Heart right ventricle (tissue), 16 donors: ENCODE measurements at regions not wholly inside any gene's neighbourhood (a gene's known extent, or its start where the extent isn't known, plus 50 kb on each side); places are given as distances from the start of the nearest gene placed in this dataset.

Experiments used
- ATAC-seq, 8 donors: fragments of 200-7000 bp; cut with Tn5 transposase; one replicate each; pipeline ENCODE4 v1.9.1; 2020; ENCODE audit warnings: mild to moderate bottlenecking in 8 of 8, moderate library complexity in 8 of 8, moderate number of reproducible peaks in 1 of 8
- DNase-seq, 2 donors: peaks; one replicate each; pipeline ENCODE4 v3.0.0-alpha.2; 2020
- H3K27ac ChIP-seq, 10 donors: fragments of 200-600 bp; sonication (generic) in 2 of 10; one replicate each; pipeline versions ENCODE4 v1.5.0 to v1.8.0; 2020 to 2022; ENCODE audit warnings: mild to moderate bottlenecking in 3 of 10
- H3K27me3 ChIP-seq, 7 donors: fragments of 200-600 bp; one replicate each; pipeline ENCODE4 v1.8.0; 2021 to 2022; ENCODE audit warnings: mild to moderate bottlenecking in 2 of 7
- H3K36me3 ChIP-seq, 9 donors: fragments of 200-600 bp; sonication (generic) in 1 of 9; one replicate each; pipeline versions ENCODE4 v1.5.0 to v1.8.0; 2020 to 2022; ENCODE audit warnings: mild to moderate bottlenecking in 2 of 9
- H3K4me1 ChIP-seq, 9 donors: fragments of 200-600 bp; sonication (generic) in 1 of 9; one replicate each; pipeline versions ENCODE4 v1.5.0 to v1.8.0; 2020 to 2022; ENCODE audit warnings: mild to moderate bottlenecking in 4 of 9
- H3K4me3 ChIP-seq, 10 donors: fragments of 200-600 bp; sonication (generic) in 2 of 10; one replicate each; pipeline versions ENCODE4 v1.5.0 to v1.8.0; 2020 to 2022; ENCODE audit warnings: mild to moderate bottlenecking in 7 of 10, moderate library complexity in 2 of 10
- H3K9me3 ChIP-seq, 11 donors: fragments of 200-600 bp in 10 of 11; sonication (generic) in 2 of 11; one replicate each; pipeline versions ENCODE4 v1.5.0 to v1.8.0; 2013 to 2022; ENCODE audit warnings: mild to moderate bottlenecking in 2 of 11, control low read depth in 1 of 11, moderate library complexity in 1 of 11
- WGBS, 2 donors: extraction: QIAGEN DNeasy Blood & Tissue Kit; methylation state at CpG; one replicate each; pipeline ENCODE4 v1.1.7; 2013; ENCODE audit warnings: inconsistent platforms in 1 of 2; 5-methylcytosine and 5-hydroxymethylcytosine counted together
- intact Hi-C, 10 donors: fragments of 100-400 bp; cut with DNase I; formaldehyde crosslinking; loops; one replicate each; pipeline versions ENCODE4 v1.11.1 to v1.14.2; 2022
- TF ChIP-seq, protein P1 (sequence below), 9 donors: fragments of 200-600 bp; sonication (generic) in 2 of 9; IDR thresholded peaks; one replicate each; pipeline versions ENCODE4 v1.5.0 to v1.8.0; 2021 to 2022; ENCODE audit warnings: antibody characterized with exemption in 9 of 9, mild to moderate bottlenecking in 5 of 9, moderate library complexity in 1 of 9
- donor health status: Arrhythmogenic right ventricular cardiomyopathy.
- donor health status: ischemic (EF 13 %, LVEDD 7.1; RV severe dilation, severe dysfunction).
- donor health status: healthy with polysubstance abuse.
- donor health status: DM: no; HTN: yes; CAD: no.
- donor health status: DM: no; HTN: no; CAD: no.
- donor health status: ischemic (EF 25% LVEDD 6.9; RV normal size, moderate dysfunction).
- donor health status: ischemic (EF 25% LVEDD 5.7; RV mildly dilated, moderate dysfunction).
- donor health status: healthy.
- donor health status: DM: yes; HTN: yes; CAD: no.
- donor health status: Ischemic cardiomyopathy.
- donor health status: ischemic (EF 35%, LVEDD 5.7; RV mildly dilated, moderate dysfunction).
- donor health status: nonischemic (EF 11% LVEDD 7.7; RV severe dilation, severe dysfunction).
- donor health status: DM: yes; HTN: yes; CAD: no.
- donor health status: PGD.
- donor health status: ischemic (EF 29% LVEDD 5.4; RV normal size, mild dysfunction).
- donor health status: nonischemic (EF 23%, LVEDD 6.1; RV moderate dilation, normal function).

DNA sequence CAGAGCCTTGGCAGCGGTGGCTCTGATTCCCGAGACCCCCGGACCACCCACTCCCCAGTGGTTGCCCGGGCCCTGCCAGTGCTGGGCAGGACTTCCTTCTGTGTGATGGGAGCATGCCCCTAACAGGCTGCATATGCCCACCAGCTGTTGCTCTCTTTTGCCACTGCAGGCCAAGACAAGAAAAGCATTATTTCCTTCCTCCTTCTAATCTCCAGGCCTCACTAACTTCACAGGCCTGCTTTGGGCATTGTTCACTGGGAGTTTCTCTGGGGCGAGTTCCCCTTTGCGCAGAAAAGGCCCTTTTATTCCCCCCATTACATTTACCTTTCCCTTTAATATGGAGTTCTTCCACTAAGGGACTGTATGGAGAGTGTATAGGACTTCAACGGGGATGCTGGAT is 249.1 kb upstream of the SIX2 start:
- DNase-seq (no peak), ATAC-seq (peak in 1 of 8 donors; percentile 13)
- Histone ChIP-seq H3K4me1 (peaks cover 0 to 34% (median 8%) of the 10 kb centered on the region in 9 donors), H3K36me3 (no peaks in the 10 kb centered on the region), H3K9me3 (no peaks in the 10 kb centered on the region), H3K27ac (peak overlapping the region in 1 of 10 donors; percentile 43), H3K27me3 (peaks cover 0 to 14% (median 0%) of the 10 kb centered on the region in 7 donors), H3K4me3 (no peak overlapping the region)
- intact Hi-C loops: no loop called here
- TF ChIP-seq, protein P1, sequence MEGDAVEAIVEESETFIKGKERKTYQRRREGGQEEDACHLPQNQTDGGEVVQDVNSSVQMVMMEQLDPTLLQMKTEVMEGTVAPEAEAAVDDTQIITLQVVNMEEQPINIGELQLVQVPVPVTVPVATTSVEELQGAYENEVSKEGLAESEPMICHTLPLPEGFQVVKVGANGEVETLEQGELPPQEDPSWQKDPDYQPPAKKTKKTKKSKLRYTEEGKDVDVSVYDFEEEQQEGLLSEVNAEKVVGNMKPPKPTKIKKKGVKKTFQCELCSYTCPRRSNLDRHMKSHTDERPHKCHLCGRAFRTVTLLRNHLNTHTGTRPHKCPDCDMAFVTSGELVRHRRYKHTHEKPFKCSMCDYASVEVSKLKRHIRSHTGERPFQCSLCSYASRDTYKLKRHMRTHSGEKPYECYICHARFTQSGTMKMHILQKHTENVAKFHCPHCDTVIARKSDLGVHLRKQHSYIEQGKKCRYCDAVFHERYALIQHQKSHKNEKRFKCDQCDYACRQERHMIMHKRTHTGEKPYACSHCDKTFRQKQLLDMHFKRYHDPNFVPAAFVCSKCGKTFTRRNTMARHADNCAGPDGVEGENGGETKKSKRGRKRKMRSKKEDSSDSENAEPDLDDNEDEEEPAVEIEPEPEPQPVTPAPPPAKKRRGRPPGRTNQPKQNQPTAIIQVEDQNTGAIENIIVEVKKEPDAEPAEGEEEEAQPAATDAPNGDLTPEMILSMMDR (IDR thresholded peaks at IDR 0.05): no peak
- WGBS, 2 donors: 64 to 69% methylated on average over 7 of the region's 7 CpGs

GRCh38 chr2:45257820-45258219 is 248.6 kb upstream of the SIX2 start:
- peaks cover 0 to 34% (median 8%) of the 10 kb centered on the region in 9 donors for H3K4me1 ChIP-seq
- TF ChIP-seq, protein P1 (IDR thresholded peaks at IDR 0.05): no peak
- peaks cover 0 to 14% (median 0%) of the 10 kb centered on the region in 7 donors for H3K27me3 ChIP-seq
- no peaks in the 10 kb centered on the region for H3K9me3 ChIP-seq
- no peak overlapping the region for H3K4me3 ChIP-seq
- H3K36me3 ChIP-seq: no peaks in the 10 kb centered on the region
- no peak for DNase-seq
- WGBS, 2 donors: 73 to 76% methylated on average over 11 of the region's 11 CpGs
- intact Hi-C loops: no loop called here
- no peak overlapping the region for H3K27ac ChIP-seq
- no peak for ATAC-seq

- Histone ChIP-seq H3K27ac (no peak overlapping the region), H3K36me3 (no peaks in the 10 kb centered on the region), H3K27me3 (peaks cover 0 to 14% (median 0%) of the 10 kb centered on the region in 7 donors), H3K4me1 (peaks cover 0 to 34% (median 8%) of the 10 kb centered on the region in 9 donors), H3K9me3 (no peaks in the 10 kb centered on the region), H3K4me3 (no peak overlapping the region)
- intact Hi-C loops: no loop called here
- whole genome bisulfite sequencing, 2 donors: 80 to 82% methylated on average over 16 of the region's 16 CpGs
- TF ChIP-seq, protein P1 (IDR thresholded peaks at IDR 0.05): no peak
- DNase-seq: no peak
- ATAC-seq: peak in 5 of 8 donors; percentile 14 to 40 (median 26)
Measured at GRCh38 chr2:45256867-45257641, 247.8 kb upstream of the SIX2 start.

- H3K36me3 ChIP-seq: no peaks in the 10 kb centered on the region
- peak in 7 of 8 donors; percentile 33 to 77 (median 61) for ATAC-seq
- 77 to 85% methylated on average over 7 of the region's 7 CpGs for WGBS, 2 donors
Measured at GRCh38 chr2:45256173-45256866, 247.1 kb upstream of the SIX2 start.

More at GRCh38 chr2:45256173-45256866, 247.1 kb upstream of the SIX2 start:
- Histone ChIP-seq H3K4me1 (peaks cover 0 to 34% (median 8%) of the 10 kb centered on the region in 9 donors), H3K4me3 (no peak overlapping the region), H3K9me3 (no peaks in the 10 kb centered on the region), H3K27ac (no peak overlapping the region), H3K27me3 (peaks cover 0 to 10% (median 0%) of the 10 kb centered on the region in 7 donors)
- intact Hi-C loops: no loop called here
- no peak for DNase-seq
- TF ChIP-seq, protein P1 (IDR thresholded peaks at IDR 0.05): no peak
